ENCODE measurements at regions not wholly inside any gene's neighbourhood (a gene's known extent, or its start where the extent isn't known, plus 50 kb on each side); places are given as distances from the start of the nearest gene placed in this dataset.
"Not testable (repeated sequence)": the region's sequence is repeated elsewhere in the genome, so short reads cannot be mapped to it uniquely, and the experiment has no call there.

DNA sequence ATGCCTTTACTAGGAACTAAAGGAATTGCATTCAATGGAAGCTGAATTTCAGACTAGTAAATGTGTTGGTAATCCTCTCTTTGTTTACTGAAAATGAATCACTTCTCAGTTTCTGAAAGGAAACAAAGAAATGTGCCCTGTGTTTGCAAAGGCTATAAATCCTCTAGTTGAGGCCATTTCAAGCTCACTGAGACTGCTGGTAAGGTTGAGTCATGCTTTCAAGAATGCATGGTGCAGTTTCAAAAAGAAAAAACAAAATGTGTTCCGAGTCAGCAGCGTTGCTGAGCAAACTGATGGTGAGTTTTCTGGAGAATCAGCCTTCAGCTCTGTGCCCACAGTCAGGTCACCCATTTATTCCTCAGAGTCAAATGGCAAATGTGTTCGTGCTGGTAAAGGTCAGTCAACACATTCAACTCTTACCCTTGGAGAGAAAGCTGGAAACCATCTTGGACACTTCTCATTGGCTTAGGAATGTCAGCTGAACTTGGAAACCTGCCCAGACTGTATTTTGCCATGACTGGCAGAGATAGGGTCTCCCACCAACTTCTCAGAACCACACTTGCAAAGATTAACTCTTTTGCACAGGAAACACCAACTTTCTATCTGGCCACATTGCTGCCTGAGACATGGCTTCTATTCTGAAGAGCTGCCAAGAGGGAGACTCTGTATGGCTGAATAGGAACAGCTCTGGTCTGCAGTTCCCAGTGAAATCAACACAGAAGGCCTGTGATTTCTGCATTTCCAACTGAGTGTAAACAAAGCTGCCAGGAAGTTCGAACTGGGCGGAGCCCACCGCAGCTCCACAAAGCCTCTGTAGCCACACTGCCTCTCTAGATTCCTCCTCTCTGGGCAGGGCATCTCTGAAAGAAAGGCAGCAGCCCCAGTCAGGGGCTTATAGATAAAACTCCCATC, 484.4 kb downstream of the ATP23 start:
- DNase-seq, result peak; percentile 46 to 68
- TF ChIP-seq GATA1 (IDR thresholded peaks at IDR 0.05; ENCODE audit: low read depth, low read length), result no peak
- TF ChIP-seq POLR2A (IDR thresholded peaks at IDR 0.05; ENCODE audit: low read length), result no peak

DNA sequence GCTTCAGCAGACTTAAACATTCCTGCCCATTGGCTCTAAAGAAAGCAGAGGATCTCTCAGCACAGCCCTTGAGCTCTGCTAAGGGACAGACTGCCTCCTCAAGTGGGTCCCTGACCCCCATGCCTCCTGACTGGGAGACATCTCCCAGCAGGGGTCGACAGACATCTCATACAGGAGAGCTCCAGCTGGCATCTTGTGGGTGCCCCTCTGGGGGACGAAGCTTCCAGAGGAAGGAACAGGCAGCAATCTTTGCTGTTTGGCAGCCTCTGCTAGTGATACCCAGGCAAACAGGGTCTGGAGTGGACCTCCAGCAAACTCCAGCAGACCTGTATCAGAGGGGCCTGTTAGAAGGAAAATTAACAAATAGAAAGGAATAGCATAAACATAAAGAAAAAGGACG, 485.1 kb downstream of the ATP23 start:
- DNase-seq, result not testable (repeated sequence)

DNA sequence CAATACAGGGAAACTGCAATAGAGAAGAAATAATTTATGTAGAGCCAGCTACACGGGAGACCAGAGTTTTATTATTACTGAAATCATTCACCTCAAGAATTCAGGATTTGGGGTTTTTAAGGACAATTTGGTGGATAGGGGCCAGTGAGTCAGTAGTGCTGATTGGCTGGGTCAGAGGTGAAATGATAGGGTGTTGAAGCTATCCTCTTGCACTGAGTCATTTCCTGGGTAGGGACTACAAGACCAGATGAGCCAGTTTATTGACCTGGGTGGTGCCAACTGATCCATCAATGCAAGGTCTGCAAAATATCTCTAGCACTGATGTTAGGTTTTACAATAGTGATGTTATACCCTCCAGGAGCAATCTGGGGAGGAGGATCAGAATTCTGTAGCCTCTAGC, 486.3 kb downstream of the LRIG3 start:
- TF ChIP-seq GATA1 (IDR thresholded peaks at IDR 0.05; ENCODE audit: low read depth, low read length), result no peak
- TF ChIP-seq POLR2A (IDR thresholded peaks at IDR 0.05; ENCODE audit: low read length), result no peak
- DNase-seq, result no peak

DNA sequence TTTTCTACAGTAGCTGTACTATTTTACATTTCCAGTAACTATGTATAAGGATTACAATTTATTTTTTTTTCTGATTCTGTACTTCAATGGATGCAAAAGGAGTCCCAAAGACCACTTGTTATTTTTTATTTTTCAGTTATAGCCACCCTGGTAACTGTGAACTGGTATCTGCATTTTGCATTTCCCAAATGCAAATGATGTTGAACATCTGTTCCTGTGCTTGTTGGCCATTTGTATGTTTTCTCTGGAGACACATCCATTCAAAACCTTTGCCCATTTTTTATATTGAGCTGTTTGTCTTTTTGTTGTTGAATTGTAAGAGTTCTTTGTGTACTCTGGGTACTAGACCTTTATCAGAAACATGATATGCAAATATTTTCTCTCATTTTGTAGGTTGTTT, 485.6 kb downstream of the LRIG3 start:
- TF ChIP-seq POLR2A (IDR thresholded peaks at IDR 0.05; ENCODE audit: low read length) (no peak), GATA1 (IDR thresholded peaks at IDR 0.05; ENCODE audit: low read depth, low read length) (no peak)
- DNase-seq, result no peak

- DNase-seq, result no peak
- no peak for TF ChIP-seq GATA1 (IDR thresholded peaks at IDR 0.05; ENCODE audit: low read depth, low read length)
These were observed 484.7 kb downstream of the LRIG3 start for GRCh38 chr12:58435647-58436046.

DNA sequence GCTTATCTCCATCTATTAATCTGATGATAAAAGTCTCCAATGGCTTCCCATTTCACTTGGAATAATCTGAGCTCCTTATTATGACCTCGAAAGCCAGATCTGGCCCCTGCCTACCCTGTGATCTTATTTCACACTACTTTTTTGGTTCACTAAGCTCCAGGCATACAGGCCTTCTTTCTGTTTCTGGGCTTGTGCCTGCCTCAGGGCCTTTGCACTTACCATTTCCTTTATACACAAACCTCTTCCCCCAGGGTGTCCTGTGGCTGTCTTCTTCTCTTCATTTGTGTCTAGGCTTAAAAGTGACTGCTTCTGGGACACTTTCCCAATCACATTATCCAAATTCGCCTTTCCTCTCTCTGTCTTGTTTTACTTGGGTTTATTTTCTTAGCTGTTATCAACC, 478.8 kb downstream of the LRIG3 start:
- TF ChIP-seq GATA1 (IDR thresholded peaks at IDR 0.05; ENCODE audit: low read depth, low read length) (no peak), POLR2A (IDR thresholded peaks at IDR 0.05; ENCODE audit: low read length) (no peak)
- no peak for DNase-seq

DNA sequence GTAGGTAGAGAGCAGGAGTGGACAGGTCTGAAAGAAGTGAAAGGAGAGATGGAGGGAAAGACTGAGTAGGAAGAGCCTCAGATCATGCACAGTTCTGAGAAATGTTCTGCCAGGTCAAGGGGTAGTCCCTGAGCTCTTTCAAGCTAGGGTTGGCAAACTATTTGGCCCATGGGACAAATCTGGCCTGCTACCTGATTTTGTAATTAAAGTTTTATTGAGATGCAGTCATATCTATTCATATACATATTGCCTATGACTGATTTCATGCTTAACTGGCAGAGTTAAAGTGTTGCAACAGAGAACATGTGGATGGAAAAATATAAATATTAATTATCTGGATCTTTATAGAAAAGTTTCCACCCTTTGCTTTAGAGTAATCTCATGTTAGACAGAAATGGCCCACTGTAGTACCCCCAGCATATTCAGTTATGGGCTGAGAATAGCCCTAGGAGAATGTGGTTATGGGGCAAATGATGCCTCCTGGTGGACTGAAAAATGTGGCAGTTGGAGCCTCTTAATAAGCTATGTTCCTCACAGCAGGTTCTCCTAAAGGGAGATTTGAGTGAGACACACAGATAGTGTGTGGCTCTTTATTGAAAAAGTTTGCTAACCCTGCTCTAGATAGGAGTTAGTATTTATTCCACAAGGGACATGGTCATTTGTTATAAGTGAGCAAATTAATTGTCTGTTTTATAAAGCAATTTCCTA, 476.9 kb downstream of the LRIG3 start:
- peak; percentile 64 to 69 for DNase-seq
- no peak for TF ChIP-seq POLR2A (IDR thresholded peaks at IDR 0.05; ENCODE audit: low read length)
- TF ChIP-seq GATA1 (IDR thresholded peaks at IDR 0.05; ENCODE audit: low read depth, low read length), result no peak

GRCh38 chr12:58443981-58444371, 476.3 kb downstream of the LRIG3 start:
- no peak for TF ChIP-seq POLR2A (IDR thresholded peaks at IDR 0.05; ENCODE audit: low read length)
- TF ChIP-seq GATA1 (IDR thresholded peaks at IDR 0.05; ENCODE audit: low read depth, low read length), result no peak

GRCh38 chr12:58450868-58451482, 469.3 kb downstream of the LRIG3 start:
- TF ChIP-seq GATA1 (IDR thresholded peaks at IDR 0.05; ENCODE audit: low read depth, low read length) (no peak), POLR2A (IDR thresholded peaks at IDR 0.05; ENCODE audit: low read length) (no peak)
- peak; percentile 56 to 75 for DNase-seq

More at GRCh38 chr12:58443981-58444371, 476.3 kb downstream of the LRIG3 start:
- DNase-seq, result no peak

GRCh38 chr12:58452546-58452945, 467.8 kb downstream of the LRIG3 start:
- TF ChIP-seq POLR2A (IDR thresholded peaks at IDR 0.05; ENCODE audit: low read length), result no peak
- TF ChIP-seq GATA1 (IDR thresholded peaks at IDR 0.05; ENCODE audit: low read depth, low read length), result no peak
- DNase-seq, result no peak

GRCh38 chr12:58453306-58453705, 467.0 kb downstream of the LRIG3 start:
- TF ChIP-seq POLR2A (IDR thresholded peaks at IDR 0.05; ENCODE audit: low read length) (no peak), GATA1 (IDR thresholded peaks at IDR 0.05; ENCODE audit: low read depth, low read length) (no peak)
- DNase-seq, result no peak

GRCh38 chr12:58455136-58455535, 465.2 kb downstream of the LRIG3 start:
- DNase-seq, result no peak
- TF ChIP-seq GATA1 (IDR thresholded peaks at IDR 0.05; ENCODE audit: low read depth, low read length) (no peak), POLR2A (IDR thresholded peaks at IDR 0.05; ENCODE audit: low read length) (no peak)

GRCh38 chr12:58458102-58458501, 462.2 kb downstream of the LRIG3 start:
- DNase-seq, result no peak
- TF ChIP-seq GATA1 (IDR thresholded peaks at IDR 0.05; ENCODE audit: low read depth, low read length), result no peak
- TF ChIP-seq POLR2A (IDR thresholded peaks at IDR 0.05; ENCODE audit: low read length), result no peak

- no peak for DNase-seq
- no peak for TF ChIP-seq GATA1 (IDR thresholded peaks at IDR 0.05; ENCODE audit: low read depth, low read length)
- no peak for TF ChIP-seq POLR2A (IDR thresholded peaks at IDR 0.05; ENCODE audit: low read length)
These were observed 461.1 kb downstream of the LRIG3 start for GRCh38 chr12:58459191-58459590.

Measured in erythroblast (primary cell).